Lower lobe of right lung (tissue), 2 donors: ENCODE measurements at regions not wholly inside any gene's neighbourhood (a gene's known extent, or its start where the extent isn't known, plus 50 kb on each side); places are given as distances from the start of the nearest gene placed in this dataset.

Source experiments
- ATAC-seq, 2 donors: fragments of 200-7000 bp; cut with Tn5 transposase; one replicate each; pipeline ENCODE4 v1.9.1; 2020 to 2022; ENCODE audit warnings: mild to moderate bottlenecking in 2 of 2, moderate library complexity in 2 of 2
- DNase-seq: peaks from one replicate; pipeline ENCODE4 v3.0.0-alpha.2; 2020
- H3K27ac ChIP-seq: fragments of 200-600 bp; one replicate; pipeline ENCODE4 v1.8.0; 2022
- H3K27me3 ChIP-seq: fragments of 200-600 bp; one replicate; pipeline ENCODE4 v1.8.0; 2022; ENCODE audit warnings: low read depth
- H3K36me3 ChIP-seq: fragments of 200-600 bp; one replicate; pipeline ENCODE4 v1.8.0; 2022; ENCODE audit warnings: mild to moderate bottlenecking
- H3K4me1 ChIP-seq: fragments of 200-600 bp; one replicate; pipeline ENCODE4 v1.8.0; 2022
- H3K4me3 ChIP-seq: fragments of 200-600 bp; one replicate; pipeline ENCODE4 v1.8.0; 2022; ENCODE audit warnings: mild to moderate bottlenecking
- H3K9me3 ChIP-seq: fragments of 200-600 bp; one replicate; pipeline ENCODE4 v1.8.0; 2022
- intact Hi-C: fragments of 100-400 bp; cut with DNase I; formaldehyde crosslinking; loops from one replicate; pipeline ENCODE4 v1.11.0; 2022
- TF ChIP-seq, protein P1 (sequence below): fragments of 200-600 bp; IDR thresholded peaks from one replicate; pipeline ENCODE4 v1.8.0; 2022; ENCODE audit warnings: antibody characterized with exemption, mild to moderate bottlenecking
- donor health status: DM: no; HTN: yes; CAD: no; lungs with severe emphysema.

DNA sequence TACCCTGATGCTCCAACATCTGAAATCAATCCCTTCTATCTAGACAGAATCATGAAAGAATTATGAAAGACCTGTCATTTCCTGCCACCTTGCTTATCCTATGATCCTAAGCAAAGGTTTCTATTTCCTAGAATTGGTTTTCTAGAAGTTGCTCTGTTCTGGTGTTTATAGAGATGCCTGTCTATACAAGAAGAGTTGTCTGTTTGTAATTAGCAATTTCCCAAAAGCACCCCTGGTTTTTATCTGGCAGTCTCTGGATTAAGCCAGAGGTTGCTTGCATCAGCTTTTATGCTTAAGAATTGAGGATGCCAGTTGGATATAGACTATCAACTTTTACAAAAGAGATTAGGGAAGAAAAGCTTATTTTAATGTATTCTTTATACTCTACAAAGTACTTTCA lies 133.0 kb upstream of the EFNA5 start:
- Histone ChIP-seq H3K27me3 (no peaks in the 10 kb centered on the region), H3K36me3 (no peaks in the 10 kb centered on the region), H3K27ac (no peak overlapping the region), H3K4me1 (no peaks in the 10 kb centered on the region), H3K9me3 (no peaks in the 10 kb centered on the region), H3K4me3 (no peak overlapping the region)
- DNase-seq (no peak), ATAC-seq (no peak)
- intact Hi-C loops, result no loop called here
- TF ChIP-seq, protein P1, sequence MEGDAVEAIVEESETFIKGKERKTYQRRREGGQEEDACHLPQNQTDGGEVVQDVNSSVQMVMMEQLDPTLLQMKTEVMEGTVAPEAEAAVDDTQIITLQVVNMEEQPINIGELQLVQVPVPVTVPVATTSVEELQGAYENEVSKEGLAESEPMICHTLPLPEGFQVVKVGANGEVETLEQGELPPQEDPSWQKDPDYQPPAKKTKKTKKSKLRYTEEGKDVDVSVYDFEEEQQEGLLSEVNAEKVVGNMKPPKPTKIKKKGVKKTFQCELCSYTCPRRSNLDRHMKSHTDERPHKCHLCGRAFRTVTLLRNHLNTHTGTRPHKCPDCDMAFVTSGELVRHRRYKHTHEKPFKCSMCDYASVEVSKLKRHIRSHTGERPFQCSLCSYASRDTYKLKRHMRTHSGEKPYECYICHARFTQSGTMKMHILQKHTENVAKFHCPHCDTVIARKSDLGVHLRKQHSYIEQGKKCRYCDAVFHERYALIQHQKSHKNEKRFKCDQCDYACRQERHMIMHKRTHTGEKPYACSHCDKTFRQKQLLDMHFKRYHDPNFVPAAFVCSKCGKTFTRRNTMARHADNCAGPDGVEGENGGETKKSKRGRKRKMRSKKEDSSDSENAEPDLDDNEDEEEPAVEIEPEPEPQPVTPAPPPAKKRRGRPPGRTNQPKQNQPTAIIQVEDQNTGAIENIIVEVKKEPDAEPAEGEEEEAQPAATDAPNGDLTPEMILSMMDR, result no peak

GRCh38 chr5:107801061-107801460 lies 130.3 kb upstream of the EFNA5 start:
- intact Hi-C loops, result no loop called here
- TF ChIP-seq, protein P1, result no peak
- Histone ChIP-seq H3K36me3 (no peaks in the 10 kb centered on the region), H3K4me1 (no peaks in the 10 kb centered on the region), H3K27ac (no peak overlapping the region), H3K9me3 (no peaks in the 10 kb centered on the region), H3K27me3 (no peaks in the 10 kb centered on the region), H3K4me3 (no peak overlapping the region)
- peak in 1 of 2 donors; percentile 61 for ATAC-seq
- DNase-seq, result no peak

- intact Hi-C loops, result no loop called here
- ATAC-seq, result no peak
- DNase-seq, result no peak
- H3K27me3 ChIP-seq, result no peaks in the 10 kb centered on the region
- no peaks in the 10 kb centered on the region for H3K36me3 ChIP-seq
- TF ChIP-seq, protein P1, result no peak
- no peak overlapping the region for H3K4me3 ChIP-seq
- H3K9me3 ChIP-seq, result no peaks in the 10 kb centered on the region
- no peak overlapping the region for H3K27ac ChIP-seq
- H3K4me1 ChIP-seq, result no peaks in the 10 kb centered on the region
Measured at GRCh38 chr5:107799306-107799705, 128.6 kb upstream of the EFNA5 start.

DNA sequence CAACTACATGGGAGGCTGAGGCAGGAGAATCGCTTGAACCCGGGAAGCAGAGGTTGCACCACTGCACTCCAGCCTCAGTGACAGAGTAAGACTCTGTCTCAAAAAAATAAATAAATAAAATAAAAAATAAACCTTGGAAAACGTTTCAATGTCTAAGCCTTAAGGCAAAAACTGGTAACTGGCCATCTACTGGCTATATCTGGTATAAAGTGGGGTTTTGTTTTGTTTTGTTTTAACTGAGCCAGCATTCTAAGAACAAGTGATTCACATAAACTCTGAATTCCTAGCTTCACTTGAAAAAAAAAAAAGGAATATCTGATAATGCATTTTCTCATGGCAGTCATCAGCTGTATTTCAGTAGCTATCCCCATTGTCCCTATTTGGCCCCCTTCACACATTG lies 126.1 kb upstream of the EFNA5 start:
- intact Hi-C loops, result no loop called here
- TF ChIP-seq, protein P1, result no peak
- H3K4me3 ChIP-seq, result no peak overlapping the region

GRCh38 chr5:107794741-107795140 lies 124.0 kb upstream of the EFNA5 start:
- ATAC-seq (no peak), DNase-seq (no peak)
- Histone ChIP-seq H3K27me3 (no peaks in the 10 kb centered on the region), H3K4me3 (no peak overlapping the region), H3K4me1 (no peaks in the 10 kb centered on the region), H3K9me3 (no peaks in the 10 kb centered on the region), H3K36me3 (no peaks in the 10 kb centered on the region), H3K27ac (no peak overlapping the region)
- TF ChIP-seq, protein P1, result no peak
- intact Hi-C loops, result no loop called here

More for the DNA sequence above, 126.1 kb upstream of the EFNA5 start:
- Histone ChIP-seq H3K9me3 (no peaks in the 10 kb centered on the region), H3K27me3 (no peaks in the 10 kb centered on the region), H3K36me3 (no peaks in the 10 kb centered on the region), H3K4me1 (no peaks in the 10 kb centered on the region), H3K27ac (no peak overlapping the region)
- no peak for DNase-seq
- no peak for ATAC-seq

- no peaks in the 10 kb centered on the region for H3K4me1 ChIP-seq
- TF ChIP-seq, protein P1, result no peak
- H3K36me3 ChIP-seq, result no peaks in the 10 kb centered on the region
- H3K27ac ChIP-seq, result no peak overlapping the region
- H3K27me3 ChIP-seq, result no peaks in the 10 kb centered on the region
- intact Hi-C loops, result no loop called here
- H3K4me3 ChIP-seq, result no peak overlapping the region
- no peak for DNase-seq
- H3K9me3 ChIP-seq, result no peaks in the 10 kb centered on the region
- ATAC-seq, result no peak
Measured at GRCh38 chr5:107792940-107793339, 122.2 kb upstream of the EFNA5 start.
